ENCODE measurements at regions not wholly inside any gene's neighbourhood (a gene's known extent, or its start where the extent isn't known, plus 50 kb on each side); places are given as distances from the start of the nearest gene placed in this dataset.

DNA sequence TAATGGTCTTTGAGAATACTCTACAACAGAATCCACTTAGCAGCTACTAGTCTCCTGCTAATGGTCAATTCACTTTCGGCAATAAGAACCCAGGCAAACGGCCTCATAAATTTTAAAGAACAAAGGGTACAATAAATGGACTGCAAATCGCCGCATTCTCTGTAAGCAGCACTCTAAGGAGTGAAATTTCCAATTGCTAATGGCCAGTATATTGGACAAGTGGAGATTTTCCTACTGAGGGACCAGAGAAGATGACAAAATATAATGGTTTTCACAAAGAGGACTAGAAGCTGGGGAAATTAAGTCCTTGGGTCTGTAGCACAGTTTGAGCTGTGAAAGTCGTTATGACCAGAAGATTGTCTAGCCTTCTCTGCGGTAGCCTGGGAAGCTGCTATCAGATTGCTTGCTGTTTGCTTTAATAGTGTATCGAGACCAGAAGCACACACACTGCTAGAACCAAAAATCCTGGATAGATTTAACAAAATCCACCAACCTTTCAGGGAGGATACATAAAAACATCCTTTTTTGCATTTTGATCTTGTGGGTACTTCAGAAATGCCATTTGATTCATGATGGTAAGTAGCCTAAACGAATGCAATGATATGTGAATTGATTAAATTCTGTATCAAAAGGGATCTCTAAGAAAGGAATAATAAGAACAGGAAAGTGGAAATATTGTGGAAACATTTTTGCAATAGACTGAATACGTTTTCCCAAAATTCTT, 53.6 kb upstream of the ATP8B1 start:
- TF ChIP-seq, protein P1, sequence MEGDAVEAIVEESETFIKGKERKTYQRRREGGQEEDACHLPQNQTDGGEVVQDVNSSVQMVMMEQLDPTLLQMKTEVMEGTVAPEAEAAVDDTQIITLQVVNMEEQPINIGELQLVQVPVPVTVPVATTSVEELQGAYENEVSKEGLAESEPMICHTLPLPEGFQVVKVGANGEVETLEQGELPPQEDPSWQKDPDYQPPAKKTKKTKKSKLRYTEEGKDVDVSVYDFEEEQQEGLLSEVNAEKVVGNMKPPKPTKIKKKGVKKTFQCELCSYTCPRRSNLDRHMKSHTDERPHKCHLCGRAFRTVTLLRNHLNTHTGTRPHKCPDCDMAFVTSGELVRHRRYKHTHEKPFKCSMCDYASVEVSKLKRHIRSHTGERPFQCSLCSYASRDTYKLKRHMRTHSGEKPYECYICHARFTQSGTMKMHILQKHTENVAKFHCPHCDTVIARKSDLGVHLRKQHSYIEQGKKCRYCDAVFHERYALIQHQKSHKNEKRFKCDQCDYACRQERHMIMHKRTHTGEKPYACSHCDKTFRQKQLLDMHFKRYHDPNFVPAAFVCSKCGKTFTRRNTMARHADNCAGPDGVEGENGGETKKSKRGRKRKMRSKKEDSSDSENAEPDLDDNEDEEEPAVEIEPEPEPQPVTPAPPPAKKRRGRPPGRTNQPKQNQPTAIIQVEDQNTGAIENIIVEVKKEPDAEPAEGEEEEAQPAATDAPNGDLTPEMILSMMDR (conservative IDR thresholded peaks at IDR 0.05; ENCODE audit: low read depth, low read length) = no peak
- TF ChIP-seq EZH2 (IDR thresholded peaks at IDR 0.05; ENCODE audit: borderline replicate concordance, low read depth, low read length, poor library complexity, severe bottlenecking) = no peak

Measured in A673 (cell line).